GM21526 (cell line): ENCODE measurements at regions not wholly inside any gene's neighbourhood (a gene's known extent, or its start where the extent isn't known, plus 50 kb on each side); places are given as distances from the start of the nearest gene placed in this dataset.

ENCODE experiments used
- ATAC-seq: cut with Tn5 transposase; IDR thresholded peaks from one replicate; pipeline ENCODE4 v1.9.1; 2021; ENCODE audit warnings: moderate library complexity; ENCODE audit not compliant: unreplicated experiment, low FRiP score

- ATAC-seq = no peak
Observed at GRCh38 chr9:79155308-79155707, 416.5 kb upstream of the TLE4 start.

- ATAC-seq = no peak
Observed at GRCh38 chr9:79163544-79163943, 408.2 kb upstream of the TLE4 start.

- ATAC-seq = no peak
Observed at GRCh38 chr9:79164406-79164805, 407.4 kb upstream of the TLE4 start.

- ATAC-seq = no peak
Observed at GRCh38 chr9:79165020-79165780, 406.6 kb upstream of the TLE4 start.

GRCh38 chr9:79166005-79166404 lies 405.8 kb upstream of the TLE4 start:
- no peak for ATAC-seq

- ATAC-seq = no peak
Observed at GRCh38 chr9:79170643-79171042, 401.1 kb upstream of the TLE4 start.

GRCh38 chr9:79173932-79174331 lies 397.8 kb upstream of the TLE4 start:
- no peak for ATAC-seq

- ATAC-seq = no peak
Observed at GRCh38 chr9:79176014-79176697, 395.6 kb upstream of the TLE4 start.

GRCh38 chr9:79184831-79185230 lies 386.9 kb upstream of the TLE4 start:
- no peak for ATAC-seq

GRCh38 chr9:79185866-79186265 lies 385.9 kb upstream of the TLE4 start:
- ATAC-seq = no peak

GRCh38 chr9:79189511-79189924 lies 382.2 kb upstream of the TLE4 start:
- no peak for ATAC-seq

- no peak for ATAC-seq
Observed at GRCh38 chr9:79193001-79193400, 378.8 kb upstream of the TLE4 start.

GRCh38 chr9:79193501-79194223 lies 378.1 kb upstream of the TLE4 start:
- ATAC-seq = no peak

GRCh38 chr9:79195879-79196278 lies 375.9 kb upstream of the TLE4 start:
- ATAC-seq = no peak

GRCh38 chr9:79196606-79197005 lies 375.2 kb upstream of the TLE4 start:
- no peak for ATAC-seq

GRCh38 chr9:79200336-79200735 lies 371.4 kb upstream of the TLE4 start:
- ATAC-seq = no peak

GRCh38 chr9:79201636-79202035 lies 370.1 kb upstream of the TLE4 start:
- no peak for ATAC-seq

- no peak for ATAC-seq
Observed at GRCh38 chr9:79208791-79209396, 362.9 kb upstream of the TLE4 start.

GRCh38 chr9:79210541-79211243 lies 361.1 kb upstream of the TLE4 start:
- no peak for ATAC-seq

- ATAC-seq = no peak
Observed at GRCh38 chr9:79213417-79214125, 358.2 kb upstream of the TLE4 start.
